ENCODE measurements at regions not wholly inside any gene's neighbourhood (a gene's known extent, or its start where the extent isn't known, plus 50 kb on each side); places are given as distances from the start of the nearest gene placed in this dataset.

DNA sequence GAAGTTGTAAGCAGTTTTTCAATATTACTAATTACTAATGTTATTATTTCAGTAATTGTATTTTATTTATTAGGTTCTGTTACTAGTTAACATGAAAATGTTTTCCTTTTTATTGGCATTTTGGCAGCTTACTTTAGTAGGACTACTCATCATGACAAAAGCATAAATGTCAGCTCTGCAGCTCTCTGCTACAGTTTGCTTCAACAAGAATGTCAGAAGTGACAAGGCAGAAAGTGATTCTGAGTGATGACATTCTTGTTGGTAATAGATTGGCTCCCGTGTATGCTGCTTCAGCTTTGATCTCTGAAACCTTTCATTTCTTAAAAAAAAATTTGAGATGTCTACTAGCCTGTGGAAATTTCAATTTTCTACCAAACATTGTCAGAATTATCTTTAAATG lies 1193.9 kb downstream of the FSTL5 start:
- TF ChIP-seq, protein P1, sequence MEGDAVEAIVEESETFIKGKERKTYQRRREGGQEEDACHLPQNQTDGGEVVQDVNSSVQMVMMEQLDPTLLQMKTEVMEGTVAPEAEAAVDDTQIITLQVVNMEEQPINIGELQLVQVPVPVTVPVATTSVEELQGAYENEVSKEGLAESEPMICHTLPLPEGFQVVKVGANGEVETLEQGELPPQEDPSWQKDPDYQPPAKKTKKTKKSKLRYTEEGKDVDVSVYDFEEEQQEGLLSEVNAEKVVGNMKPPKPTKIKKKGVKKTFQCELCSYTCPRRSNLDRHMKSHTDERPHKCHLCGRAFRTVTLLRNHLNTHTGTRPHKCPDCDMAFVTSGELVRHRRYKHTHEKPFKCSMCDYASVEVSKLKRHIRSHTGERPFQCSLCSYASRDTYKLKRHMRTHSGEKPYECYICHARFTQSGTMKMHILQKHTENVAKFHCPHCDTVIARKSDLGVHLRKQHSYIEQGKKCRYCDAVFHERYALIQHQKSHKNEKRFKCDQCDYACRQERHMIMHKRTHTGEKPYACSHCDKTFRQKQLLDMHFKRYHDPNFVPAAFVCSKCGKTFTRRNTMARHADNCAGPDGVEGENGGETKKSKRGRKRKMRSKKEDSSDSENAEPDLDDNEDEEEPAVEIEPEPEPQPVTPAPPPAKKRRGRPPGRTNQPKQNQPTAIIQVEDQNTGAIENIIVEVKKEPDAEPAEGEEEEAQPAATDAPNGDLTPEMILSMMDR (IDR thresholded peaks at IDR 0.05; ENCODE audit: low read depth, low read length, missing control alignments) = no peak
- DNase-seq (ENCODE audit: low read depth) = no peak
- no peak overlapping the region for H3K4me3 ChIP-seq (ENCODE audit: low read depth, low read length)

DNA sequence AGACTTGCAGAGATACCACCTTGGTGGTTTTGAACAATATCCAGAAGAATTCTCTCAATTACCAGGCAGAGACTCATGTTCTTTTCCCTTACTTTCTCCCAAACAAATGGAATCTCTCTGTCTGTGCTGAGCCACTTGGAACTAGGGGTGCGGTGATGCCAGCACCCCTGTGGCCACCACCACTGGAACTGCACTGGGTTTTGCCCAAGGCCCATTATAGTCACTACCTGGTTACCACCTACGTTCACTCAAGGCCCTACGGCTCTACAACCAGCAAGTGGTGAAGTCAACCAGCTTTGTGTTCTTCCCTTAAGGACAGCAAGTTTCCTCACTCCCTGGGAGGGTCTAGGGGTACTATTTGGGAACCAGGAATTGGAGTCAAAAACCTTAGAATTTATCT lies 1183.7 kb downstream of the FSTL5 start:
- TF ChIP-seq, protein P1 (IDR thresholded peaks at IDR 0.05; ENCODE audit: low read depth, low read length, missing control alignments) = no peak
- DNase-seq (ENCODE audit: low read depth) = no peak
- H3K4me3 ChIP-seq (ENCODE audit: low read depth, low read length) = no peak overlapping the region

DNA sequence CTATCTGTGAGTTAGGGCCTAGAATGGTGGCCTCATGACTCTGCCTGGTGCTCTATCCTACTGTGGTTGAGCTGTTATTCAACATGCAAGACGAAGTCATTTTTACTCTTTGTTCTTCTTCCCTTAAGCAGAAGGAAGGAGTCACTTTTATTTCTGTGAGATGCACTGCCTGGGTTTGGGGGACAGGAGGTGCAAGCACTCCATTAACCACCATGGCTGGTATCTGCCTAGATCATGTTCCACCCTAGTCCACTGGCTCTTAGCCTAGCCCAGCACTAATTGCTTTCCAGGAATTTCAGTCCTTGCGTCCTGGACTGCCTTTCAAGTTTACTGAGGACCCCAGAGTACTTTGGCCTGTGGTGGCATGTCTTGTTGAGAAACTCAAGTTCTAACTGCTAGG lies 1182.7 kb downstream of the FSTL5 start:
- DNase-seq (ENCODE audit: low read depth) = no peak
- TF ChIP-seq, protein P1 (IDR thresholded peaks at IDR 0.05; ENCODE audit: low read depth, low read length, missing control alignments) = no peak
- no peak overlapping the region for H3K4me3 ChIP-seq (ENCODE audit: low read depth, low read length)

GRCh38 chr4:160983035-160983434 lies 1180.8 kb downstream of the FSTL5 start:
- DNase-seq (ENCODE audit: low read depth) = no peak
- TF ChIP-seq, protein P1 (IDR thresholded peaks at IDR 0.05; ENCODE audit: low read depth, low read length, missing control alignments) = no peak
- H3K4me3 ChIP-seq (ENCODE audit: low read depth, low read length) = no peak overlapping the region

DNA sequence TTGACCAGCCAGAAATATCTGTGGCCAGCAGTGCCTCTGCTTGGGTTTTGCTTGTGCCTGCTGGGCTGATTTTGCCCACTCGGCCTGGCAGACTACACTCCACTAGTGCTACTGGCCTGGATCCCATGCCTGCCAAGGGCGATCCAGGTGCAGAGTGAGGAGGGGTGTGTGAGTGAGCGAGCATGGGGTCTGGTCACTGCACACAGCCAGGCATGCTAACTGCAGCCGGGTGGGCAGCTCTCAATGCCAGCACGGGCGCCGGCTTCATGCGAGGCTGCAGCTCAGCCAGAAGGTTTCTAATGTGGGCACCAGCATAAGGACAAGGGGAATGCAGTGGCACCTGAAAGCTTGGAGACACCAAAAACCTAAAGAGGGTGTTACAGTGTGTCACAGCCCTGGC lies 1161.4 kb downstream of the FSTL5 start:
- TF ChIP-seq, protein P1 (IDR thresholded peaks at IDR 0.05; ENCODE audit: low read depth, low read length, missing control alignments) = no peak
- no peak for DNase-seq (ENCODE audit: low read depth)
- H3K4me3 ChIP-seq (ENCODE audit: low read depth, low read length) = no peak overlapping the region

DNA sequence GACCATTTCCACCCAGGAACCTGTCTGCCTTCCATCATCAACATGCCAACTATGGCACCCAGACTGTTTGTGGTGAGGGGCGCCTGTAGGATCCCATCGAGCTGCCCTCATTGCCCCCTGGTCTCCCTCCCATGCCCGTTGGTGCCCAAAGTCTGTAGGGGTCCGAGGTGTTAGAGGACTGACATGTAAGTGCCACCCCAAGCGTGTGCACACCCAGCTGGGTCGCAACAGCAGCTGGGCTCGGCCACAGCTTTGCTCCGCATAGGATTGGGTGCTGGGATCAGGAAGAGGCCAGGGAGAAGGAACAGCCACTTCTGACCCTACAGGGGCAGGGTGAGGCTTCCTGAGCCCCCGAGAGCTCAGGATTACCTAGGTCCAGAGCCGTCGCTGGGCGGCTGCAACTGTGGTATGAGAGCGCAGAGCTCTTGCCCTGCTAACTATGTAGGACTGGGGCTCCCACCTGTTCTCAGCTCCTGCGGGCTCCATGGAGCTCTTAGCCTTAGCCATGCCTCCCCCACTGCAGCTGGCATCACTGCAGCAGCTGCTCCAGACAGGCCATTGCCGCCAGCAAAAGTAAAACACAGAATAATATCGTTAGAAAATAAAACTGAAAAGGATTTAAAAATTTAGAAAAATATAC lies 1160.3 kb downstream of the FSTL5 start:
- no peak overlapping the region for H3K4me3 ChIP-seq (ENCODE audit: low read depth, low read length)
- TF ChIP-seq, protein P1 (IDR thresholded peaks at IDR 0.05; ENCODE audit: low read depth, low read length, missing control alignments) = no peak
- DNase-seq (ENCODE audit: low read depth) = no peak

- DNase-seq (ENCODE audit: low read depth) = no peak
- TF ChIP-seq, protein P1 (IDR thresholded peaks at IDR 0.05; ENCODE audit: low read depth, low read length, missing control alignments) = no peak
Measured at GRCh38 chr4:161005746-161006145, 1158.1 kb downstream of the FSTL5 start.

More at GRCh38 chr4:161005746-161006145, 1158.1 kb downstream of the FSTL5 start:
- H3K4me3 ChIP-seq (ENCODE audit: low read depth, low read length) = no peak overlapping the region
